Islet precursor cell (in vitro differentiated cells): ENCODE measurements at regions not wholly inside any gene's neighbourhood (a gene's known extent, or its start where the extent isn't known, plus 50 kb on each side); places are given as distances from the start of the nearest gene placed in this dataset.
"Not testable (repeated sequence)": the region's sequence is repeated elsewhere in the genome, so short reads cannot be mapped to it uniquely, and the experiment has no call there.

ENCODE experiments used
- DNase-seq: peaks from one replicate; pipeline ENCODE4 v3.0.0-alpha.2; 2018

GRCh38 chr2:211157211-211157610 lies 600.8 kb downstream of the CPS1 start:
- DNase-seq: no peak

- DNase-seq: peak; percentile 78
These were observed 601.6 kb downstream of the CPS1 start for GRCh38 chr2:211157856-211158463.

GRCh38 chr2:211159972-211160371 lies 603.6 kb downstream of the CPS1 start:
- DNase-seq: no peak

GRCh38 chr2:211161236-211161635 lies 604.8 kb downstream of the CPS1 start:
- no peak for DNase-seq

- DNase-seq: no peak
These were observed 606.5 kb downstream of the CPS1 start for GRCh38 chr2:211162911-211163310.

GRCh38 chr2:211170843-211171242 lies 614.4 kb downstream of the CPS1 start:
- no peak for DNase-seq

GRCh38 chr2:211174021-211174420 lies 617.6 kb downstream of the CPS1 start:
- no peak for DNase-seq

GRCh38 chr2:211174631-211175030 lies 618.2 kb downstream of the CPS1 start:
- DNase-seq: no peak

GRCh38 chr2:211175956-211176355 lies 619.6 kb downstream of the CPS1 start:
- no peak for DNase-seq

GRCh38 chr2:211176514-211177141 lies 620.2 kb downstream of the CPS1 start:
- no peak for DNase-seq

- peak; percentile 80 for DNase-seq
These were observed 625.2 kb downstream of the CPS1 start for GRCh38 chr2:211181626-211182025.

GRCh38 chr2:211187602-211188001 lies 631.2 kb downstream of the CPS1 start:
- no peak for DNase-seq

- no peak for DNase-seq
These were observed 647.6 kb downstream of the CPS1 start for GRCh38 chr2:211203986-211204385.

- no peak for DNase-seq
These were observed 648.1 kb downstream of the CPS1 start for GRCh38 chr2:211204456-211204855.

- DNase-seq: no peak
These were observed 648.5 kb downstream of the CPS1 start for GRCh38 chr2:211204902-211205301.

GRCh38 chr2:211205358-211205757 lies 649.0 kb downstream of the CPS1 start:
- DNase-seq: no peak

GRCh38 chr2:211205836-211206235 lies 649.4 kb downstream of the CPS1 start:
- DNase-seq: no peak

GRCh38 chr2:211216221-211216620 lies 659.8 kb downstream of the CPS1 start:
- DNase-seq: no peak

GRCh38 chr2:211219548-211219947 lies 663.1 kb downstream of the CPS1 start:
- not testable (repeated sequence) for DNase-seq

- no peak for DNase-seq
These were observed 669.4 kb downstream of the CPS1 start for GRCh38 chr2:211225784-211226183.

GRCh38 chr2:211228559-211228958 lies 672.2 kb downstream of the CPS1 start:
- DNase-seq: no peak

- no peak for DNase-seq
These were observed 681.3 kb downstream of the CPS1 start for GRCh38 chr2:211237586-211238275.

GRCh38 chr2:211241891-211242290 lies 685.5 kb downstream of the CPS1 start:
- no peak for DNase-seq

GRCh38 chr2:211247751-211248150 lies 691.4 kb downstream of the CPS1 start:
- DNase-seq: no peak
